ENCODE measurements at regions not wholly inside any gene's neighbourhood (a gene's known extent, or its start where the extent isn't known, plus 50 kb on each side); places are given as distances from the start of the nearest gene placed in this dataset.

DNA sequence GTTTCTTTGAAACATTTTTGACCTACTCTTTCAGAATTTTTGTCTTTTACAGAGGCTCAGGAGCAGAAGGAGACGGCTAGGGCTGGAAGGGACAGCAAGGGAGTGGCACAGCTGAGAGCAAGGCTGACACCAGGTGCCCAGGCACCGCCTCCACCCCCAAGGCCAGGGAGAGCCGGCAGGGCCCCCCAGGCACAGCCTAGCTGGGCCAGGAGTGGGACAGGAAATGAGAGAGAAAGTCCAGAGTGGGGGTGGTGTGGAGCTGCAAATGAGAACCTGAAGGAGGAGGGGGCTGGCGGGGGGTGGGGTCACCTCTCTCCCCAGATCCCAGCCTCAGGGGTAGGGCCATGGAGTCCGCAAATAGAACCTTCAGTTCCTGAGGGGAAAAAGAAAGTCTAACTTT, 236.7 kb downstream of the CDC5L start:
- intact Hi-C loops (cut with micrococcal nuclease): no loop called here
- Mint-ChIP-seq H3K27me3 (peaks cover 0 to 4% (median 2%) of the 10 kb centered on the region in 5 donors), H3K36me3 (no peaks in the 10 kb centered on the region), H3K4me3 (no peak overlapping the region), H3K9me3 (no peaks in the 10 kb centered on the region), H3K4me1 (peaks cover 7 to 19% (median 11%) of the 10 kb centered on the region in 7 donors), H3K27ac (no peak overlapping the region)
- H3K4me3 ChIP-seq (ENCODE audit: low read length): no peak overlapping the region
- H3K4me1 ChIP-seq (ENCODE audit: control insufficient read depth in 2 of 2, insufficient read depth in 2 of 2, low read length in 2 of 2): no peaks in the 10 kb centered on the region
- H3K36me3 ChIP-seq (ENCODE audit: control insufficient read depth in 2 of 3, insufficient read depth in 3 of 3, low read length in 3 of 3): no peaks in the 10 kb centered on the region
- ATAC-seq: no peak
- ChIA-PET CTCF (no interaction called here), POLR2A (no interaction called here)
- no peak overlapping the region for H3K27ac ChIP-seq (ENCODE audit: low read depth, low read length)
- no peak for DNase-seq
- H3K9me3 ChIP-seq (ENCODE audit: control insufficient read depth in 2 of 3, low read length in 3 of 3): no peaks in the 10 kb centered on the region
- no peaks in the 10 kb centered on the region for H3K27me3 ChIP-seq (ENCODE audit: control insufficient read depth in 2 of 2, insufficient read depth in 2 of 2, low read length in 2 of 2)

DNA sequence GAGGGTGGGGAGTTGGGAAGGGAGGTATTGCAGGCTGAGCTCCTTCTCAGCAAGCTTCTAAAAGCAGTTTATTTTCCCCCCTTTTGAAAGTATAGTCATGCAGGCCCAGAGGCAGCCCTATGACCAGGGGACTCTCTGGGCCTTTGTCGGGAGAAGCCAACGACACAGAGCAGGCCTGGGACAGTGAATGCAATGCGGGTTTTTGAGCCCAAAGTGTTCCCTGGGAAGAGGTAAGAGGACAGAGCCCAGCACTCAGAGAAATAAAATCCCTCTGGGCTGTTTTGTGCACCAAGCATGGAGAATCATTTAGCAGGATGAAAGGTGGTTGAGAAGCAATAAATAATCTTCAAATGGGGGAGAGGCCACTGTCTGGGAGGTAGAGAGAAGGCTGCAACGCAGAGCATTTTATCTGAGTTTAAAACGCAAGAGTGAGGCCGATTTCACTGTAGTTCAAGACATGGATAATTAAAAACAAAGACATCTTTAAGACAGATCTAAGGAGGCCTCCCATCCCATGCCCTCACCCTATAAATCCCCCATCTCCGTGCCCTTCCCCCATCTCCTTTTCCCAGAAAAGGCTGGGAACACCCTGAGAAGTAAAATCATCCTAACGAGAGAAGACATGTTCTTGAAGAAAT, 237.5 kb downstream of the CDC5L start:
- intact Hi-C loops (cut with micrococcal nuclease): no loop called here
- ChIA-PET CTCF (no interaction called here), POLR2A (no interaction called here)
- peaks cover 7 to 19% (median 11%) of the 10 kb centered on the region in 7 donors for H3K4me1 Mint-ChIP-seq
- no peaks in the 10 kb centered on the region for H3K36me3 Mint-ChIP-seq
- Histone ChIP-seq H3K27ac (ENCODE audit: low read depth, low read length) (no peak overlapping the region), H3K4me3 (ENCODE audit: low read length) (no peak overlapping the region), H3K27me3 (ENCODE audit: control insufficient read depth in 2 of 2, insufficient read depth in 2 of 2, low read length in 2 of 2) (no peaks in the 10 kb centered on the region), H3K4me1 (ENCODE audit: control insufficient read depth in 2 of 2, insufficient read depth in 2 of 2, low read length in 2 of 2) (no peaks in the 10 kb centered on the region), H3K9me3 (ENCODE audit: control insufficient read depth in 2 of 3, low read length in 3 of 3) (no peaks in the 10 kb centered on the region), H3K36me3 (ENCODE audit: control insufficient read depth in 2 of 3, insufficient read depth in 3 of 3, low read length in 3 of 3) (no peaks in the 10 kb centered on the region)
- peaks cover 0 to 7% (median 2%) of the 10 kb centered on the region in 5 donors for H3K27me3 Mint-ChIP-seq
- no peak for DNase-seq
- peak overlapping the region in 1 of 9 donors; percentile 69 for H3K27ac Mint-ChIP-seq
- no peaks in the 10 kb centered on the region for H3K9me3 Mint-ChIP-seq
- H3K4me3 Mint-ChIP-seq: no peak overlapping the region
- no peak for ATAC-seq

DNA sequence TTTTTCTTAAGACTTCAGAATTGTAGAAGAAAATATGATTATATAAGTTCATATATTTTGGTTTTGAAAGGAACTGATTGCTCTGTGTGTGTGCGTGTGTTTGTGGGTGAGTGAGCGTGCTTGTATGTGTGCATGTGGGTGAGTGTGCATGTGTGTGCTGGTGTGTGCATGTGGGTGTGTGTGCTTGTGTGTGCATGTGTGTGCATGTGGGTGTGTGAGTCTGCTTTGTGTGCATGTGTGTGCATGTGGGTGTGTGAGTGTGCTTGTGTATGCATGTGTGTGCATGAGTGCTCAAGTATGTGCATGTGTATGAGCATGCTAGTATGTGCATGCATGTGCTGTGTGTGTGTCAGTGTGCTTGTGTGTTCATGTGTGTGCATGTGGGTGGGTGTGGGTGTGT, 238.5 kb downstream of the CDC5L start:
- no peak overlapping the region for H3K27ac Mint-ChIP-seq
- intact Hi-C loops (cut with micrococcal nuclease): no loop called here
- Histone ChIP-seq H3K4me1 (ENCODE audit: control insufficient read depth in 2 of 2, insufficient read depth in 2 of 2, low read length in 2 of 2) (no peaks in the 10 kb centered on the region), H3K9me3 (ENCODE audit: control insufficient read depth in 2 of 3, low read length in 3 of 3) (no peaks in the 10 kb centered on the region), H3K27me3 (ENCODE audit: control insufficient read depth in 2 of 2, insufficient read depth in 2 of 2, low read length in 2 of 2) (no peaks in the 10 kb centered on the region), H3K36me3 (ENCODE audit: control insufficient read depth in 2 of 3, insufficient read depth in 3 of 3, low read length in 3 of 3) (no peaks in the 10 kb centered on the region), H3K4me3 (ENCODE audit: low read length) (no peak overlapping the region), H3K27ac (ENCODE audit: low read depth, low read length) (no peak overlapping the region)
- H3K36me3 Mint-ChIP-seq: no peaks in the 10 kb centered on the region
- peaks cover 0 to 9% (median 4%) of the 10 kb centered on the region in 5 donors for H3K27me3 Mint-ChIP-seq
- ChIA-PET POLR2A (no interaction called here), CTCF (no interaction called here)
- peaks cover 7 to 23% (median 14%) of the 10 kb centered on the region in 7 donors for H3K4me1 Mint-ChIP-seq
- H3K9me3 Mint-ChIP-seq: no peaks in the 10 kb centered on the region
- H3K4me3 Mint-ChIP-seq: no peak overlapping the region
- ATAC-seq: no peak
- no peak for DNase-seq

DNA sequence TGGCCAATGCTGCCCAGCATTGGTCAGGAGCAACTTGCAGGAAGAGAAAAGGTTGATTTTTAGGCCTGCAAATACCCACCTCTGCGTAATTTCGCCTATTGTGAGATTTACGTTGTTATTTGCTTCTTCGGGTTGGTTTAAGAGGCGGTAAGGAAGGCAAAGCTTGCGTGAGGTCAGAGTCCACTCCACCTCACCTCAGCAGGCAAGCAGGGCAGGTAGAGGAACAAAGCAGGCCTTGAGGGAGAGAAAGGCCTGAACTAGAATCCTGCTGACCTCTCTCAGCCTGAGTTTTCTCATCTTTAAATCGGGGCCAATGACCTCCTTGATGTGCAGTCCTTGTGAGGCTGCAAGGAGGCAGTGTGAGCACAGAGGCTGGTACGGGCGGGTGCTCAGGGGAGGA, 239.1 kb downstream of the CDC5L start:
- DNase-seq: no peak
- intact Hi-C loops (cut with micrococcal nuclease): no loop called here
- Histone ChIP-seq H3K4me1 (ENCODE audit: control insufficient read depth in 2 of 2, insufficient read depth in 2 of 2, low read length in 2 of 2) (no peaks in the 10 kb centered on the region), H3K9me3 (ENCODE audit: control insufficient read depth in 2 of 3, low read length in 3 of 3) (no peaks in the 10 kb centered on the region), H3K27ac (ENCODE audit: low read depth, low read length) (no peak overlapping the region), H3K36me3 (ENCODE audit: control insufficient read depth in 2 of 3, insufficient read depth in 3 of 3, low read length in 3 of 3) (no peaks in the 10 kb centered on the region), H3K4me3 (ENCODE audit: low read length) (no peak overlapping the region), H3K27me3 (ENCODE audit: control insufficient read depth in 2 of 2, insufficient read depth in 2 of 2, low read length in 2 of 2) (no peaks in the 10 kb centered on the region)
- ChIA-PET POLR2A (no interaction called here), CTCF (no interaction called here)
- H3K27me3 Mint-ChIP-seq: peaks cover 0 to 6% (median 4%) of the 10 kb centered on the region in 5 donors
- H3K36me3 Mint-ChIP-seq: no peaks in the 10 kb centered on the region
- H3K9me3 Mint-ChIP-seq: no peaks in the 10 kb centered on the region
- no peak for ATAC-seq
- H3K4me1 Mint-ChIP-seq: peaks cover 7 to 23% (median 11%) of the 10 kb centered on the region in 7 donors
- H3K27ac Mint-ChIP-seq: peak overlapping the region in 1 of 9 donors; percentile 16
- H3K4me3 Mint-ChIP-seq: peak overlapping the region in 1 of 10 donors; percentile 58

DNA sequence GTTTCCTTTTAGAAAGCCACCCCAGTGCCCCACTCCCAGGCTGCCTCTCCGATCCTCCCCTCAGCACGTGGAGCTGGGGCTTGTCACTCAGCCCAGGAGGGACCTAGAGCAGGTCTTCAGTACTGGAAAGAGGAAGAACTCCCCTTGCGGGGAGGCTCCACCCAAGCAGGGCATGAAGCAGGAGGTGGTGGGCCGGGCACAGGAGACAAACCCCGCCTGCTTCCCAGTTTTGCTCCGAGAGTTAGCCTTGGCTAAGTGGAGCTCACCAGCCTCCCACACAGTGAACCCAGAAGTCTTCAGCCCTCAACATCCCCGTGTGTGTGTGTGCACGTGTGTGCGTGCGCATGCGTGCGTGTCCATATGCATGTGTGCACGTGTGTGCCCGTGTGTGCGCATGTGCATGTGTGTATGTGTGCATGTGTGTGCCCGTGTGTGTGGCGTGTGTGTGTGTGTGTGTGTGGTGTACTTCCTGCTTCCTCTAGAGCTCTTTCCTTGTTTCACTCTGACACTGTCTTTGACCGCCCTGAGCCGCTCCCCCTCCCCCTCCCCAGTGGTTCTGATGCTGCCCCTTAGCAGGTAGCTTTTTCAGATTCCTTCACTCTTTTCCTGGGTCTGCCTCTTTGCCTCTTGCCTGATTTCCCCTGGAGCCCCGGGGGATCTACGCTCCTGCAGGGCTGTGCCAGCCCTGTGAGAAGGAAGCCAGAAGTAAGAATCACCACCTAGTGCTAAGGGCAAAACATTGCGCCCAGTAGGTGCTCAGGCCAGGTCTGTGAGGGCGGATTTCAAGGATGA, 239.8 kb downstream of the CDC5L start:
- Mint-ChIP-seq H3K4me1 (peaks cover 7 to 23% (median 11%) of the 10 kb centered on the region in 7 donors), H3K36me3 (no peaks in the 10 kb centered on the region), H3K27ac (peak overlapping the region in 5 of 9 donors; percentile 28 to 60 (median 53)), H3K9me3 (no peaks in the 10 kb centered on the region), H3K4me3 (peak overlapping the region in 4 of 10 donors; percentile 12 to 58 (median 38)), H3K27me3 (peaks cover 0 to 6% (median 4%) of the 10 kb centered on the region in 5 donors)
- peak; percentile 65 for ATAC-seq
- intact Hi-C loops (cut with micrococcal nuclease): no loop called here
- H3K36me3 ChIP-seq (ENCODE audit: control insufficient read depth in 2 of 3, insufficient read depth in 3 of 3, low read length in 3 of 3): no peaks in the 10 kb centered on the region
- ChIA-PET CTCF (interaction anchor here (0.6 kb wide), 2 partner anchors 28 to 169 kb away, joined by 3 read pairs; no protein-coding TSS in a partner anchor), POLR2A (no interaction called here)
- no peaks in the 10 kb centered on the region for H3K4me1 ChIP-seq (ENCODE audit: control insufficient read depth in 2 of 2, insufficient read depth in 2 of 2, low read length in 2 of 2)
- H3K27me3 ChIP-seq (ENCODE audit: control insufficient read depth in 2 of 2, insufficient read depth in 2 of 2, low read length in 2 of 2): no peaks in the 10 kb centered on the region
- no peak for DNase-seq
- H3K9me3 ChIP-seq (ENCODE audit: control insufficient read depth in 2 of 3, low read length in 3 of 3): no peaks in the 10 kb centered on the region
- H3K4me3 ChIP-seq (ENCODE audit: low read length): no peak overlapping the region
- no peak overlapping the region for H3K27ac ChIP-seq (ENCODE audit: low read depth, low read length)

DNA sequence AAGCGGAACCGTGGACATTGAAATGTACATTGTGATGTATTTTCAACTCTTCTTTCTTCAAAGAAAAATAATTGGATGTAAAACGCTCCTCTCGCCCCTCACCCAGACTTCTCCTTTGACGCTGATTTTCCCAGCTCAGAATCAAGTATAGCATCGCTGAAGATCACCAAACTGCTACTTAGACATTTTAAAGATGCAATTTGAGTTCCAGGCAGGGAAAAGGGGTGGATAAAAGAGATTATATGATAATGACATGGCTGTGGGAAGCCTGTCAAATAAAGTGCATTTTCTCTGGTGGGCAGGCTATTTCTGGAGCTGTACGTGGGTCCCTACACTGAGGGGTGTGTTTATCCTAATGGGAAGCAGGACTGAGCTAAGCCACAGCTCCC, 240.4 kb downstream of the CDC5L start:
- H3K9me3 Mint-ChIP-seq: no peaks in the 10 kb centered on the region
- H3K4me3 Mint-ChIP-seq: no peak overlapping the region
- ATAC-seq (no peak), DNase-seq (no peak)
- no peaks in the 10 kb centered on the region for H3K9me3 ChIP-seq (ENCODE audit: control insufficient read depth in 2 of 3, low read length in 3 of 3)
- CTCF ChIA-PET: interaction anchor here (0.6 kb wide), 2 partner anchors 27 to 170 kb away, joined by 3 read pairs; no protein-coding TSS in a partner anchor
- H3K4me3 ChIP-seq (ENCODE audit: low read length): no peak overlapping the region
- peak overlapping the region in 1 of 9 donors; percentile 60 for H3K27ac Mint-ChIP-seq
- no peaks in the 10 kb centered on the region for H3K27me3 ChIP-seq (ENCODE audit: control insufficient read depth in 2 of 2, insufficient read depth in 2 of 2, low read length in 2 of 2)
- H3K36me3 ChIP-seq (ENCODE audit: control insufficient read depth in 2 of 3, insufficient read depth in 3 of 3, low read length in 3 of 3): no peaks in the 10 kb centered on the region
- intact Hi-C loops (cut with micrococcal nuclease): no loop called here
- no peak overlapping the region for H3K27ac ChIP-seq (ENCODE audit: low read depth, low read length)
- peaks cover 7 to 23% (median 11%) of the 10 kb centered on the region in 7 donors for H3K4me1 Mint-ChIP-seq
- H3K4me1 ChIP-seq (ENCODE audit: control insufficient read depth in 2 of 2, insufficient read depth in 2 of 2, low read length in 2 of 2): no peaks in the 10 kb centered on the region
- POLR2A ChIA-PET: no interaction called here
- H3K36me3 Mint-ChIP-seq: no peaks in the 10 kb centered on the region
- peaks cover 0 to 6% (median 4%) of the 10 kb centered on the region in 5 donors for H3K27me3 Mint-ChIP-seq

All from naive thymus-derived CD4-positive, alpha-beta T cell (primary cell).